Astrocyte of the spinal cord (primary cell): ENCODE measurements at regions not wholly inside any gene's neighbourhood (a gene's known extent, or its start where the extent isn't known, plus 50 kb on each side); places are given as distances from the start of the nearest gene placed in this dataset.

ENCODE experiments used
- DNase-seq: peaks from one replicate; pipeline ENCODE4 v3.0.0; 2011; ENCODE audit warnings: low read depth, low spot score
- H3K4me3 ChIP-seq: 2 replicates; pipeline ENCODE4 v1.5.1; 2011; ENCODE audit warnings: low read depth, mild to moderate bottlenecking, low read length, moderate library complexity
- in situ Hi-C: cut with HindIII; loops from 2 replicates; pipeline ENCODE4 v1.10.0; 2017; ENCODE audit warnings: low sequenced_read_pairs
- TF ChIP-seq, protein P1 (sequence below): IDR thresholded peaks from 2 replicates; pipeline ENCODE4 v1.5.1; 2012; ENCODE audit warnings: low read depth, mild to moderate bottlenecking, low read length, inconsistent platforms

DNA sequence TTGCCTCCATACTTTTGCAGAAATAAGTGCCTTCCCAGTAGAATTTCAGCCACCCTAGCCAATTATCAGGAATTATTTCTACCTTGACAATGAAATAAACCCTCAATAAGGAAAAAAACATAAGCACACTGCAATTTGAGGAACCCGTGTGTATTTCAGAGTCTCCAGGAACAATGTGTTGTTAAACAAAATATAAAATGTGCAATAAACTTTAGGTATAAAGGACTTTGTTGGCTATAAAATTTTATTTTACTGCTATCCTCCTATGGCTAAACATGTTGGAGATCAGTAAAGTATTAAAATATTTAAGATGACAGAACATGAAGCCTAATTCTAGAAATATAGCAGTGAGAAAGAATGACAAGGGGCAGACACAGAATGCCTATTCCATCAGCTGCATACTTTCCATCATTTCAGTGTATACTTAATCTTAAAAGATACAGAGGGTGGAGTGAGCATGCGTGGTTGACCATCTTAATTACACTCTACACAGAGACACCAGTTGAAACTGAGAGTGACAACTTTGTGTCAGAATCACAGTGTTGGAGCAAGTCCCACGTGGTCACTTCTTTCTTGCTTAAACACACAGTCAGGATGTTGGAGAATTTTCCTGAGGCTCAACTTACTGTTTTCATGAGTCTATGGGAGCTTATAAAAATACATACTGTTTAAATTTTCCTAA lies 79.0 kb upstream of the SUCLG2 start:
- DNase-seq, result no peak
- H3K4me3 ChIP-seq, result no peak overlapping the region
- in situ Hi-C loops, result no loop called here
- TF ChIP-seq, protein P1, sequence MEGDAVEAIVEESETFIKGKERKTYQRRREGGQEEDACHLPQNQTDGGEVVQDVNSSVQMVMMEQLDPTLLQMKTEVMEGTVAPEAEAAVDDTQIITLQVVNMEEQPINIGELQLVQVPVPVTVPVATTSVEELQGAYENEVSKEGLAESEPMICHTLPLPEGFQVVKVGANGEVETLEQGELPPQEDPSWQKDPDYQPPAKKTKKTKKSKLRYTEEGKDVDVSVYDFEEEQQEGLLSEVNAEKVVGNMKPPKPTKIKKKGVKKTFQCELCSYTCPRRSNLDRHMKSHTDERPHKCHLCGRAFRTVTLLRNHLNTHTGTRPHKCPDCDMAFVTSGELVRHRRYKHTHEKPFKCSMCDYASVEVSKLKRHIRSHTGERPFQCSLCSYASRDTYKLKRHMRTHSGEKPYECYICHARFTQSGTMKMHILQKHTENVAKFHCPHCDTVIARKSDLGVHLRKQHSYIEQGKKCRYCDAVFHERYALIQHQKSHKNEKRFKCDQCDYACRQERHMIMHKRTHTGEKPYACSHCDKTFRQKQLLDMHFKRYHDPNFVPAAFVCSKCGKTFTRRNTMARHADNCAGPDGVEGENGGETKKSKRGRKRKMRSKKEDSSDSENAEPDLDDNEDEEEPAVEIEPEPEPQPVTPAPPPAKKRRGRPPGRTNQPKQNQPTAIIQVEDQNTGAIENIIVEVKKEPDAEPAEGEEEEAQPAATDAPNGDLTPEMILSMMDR, result no peak

DNA sequence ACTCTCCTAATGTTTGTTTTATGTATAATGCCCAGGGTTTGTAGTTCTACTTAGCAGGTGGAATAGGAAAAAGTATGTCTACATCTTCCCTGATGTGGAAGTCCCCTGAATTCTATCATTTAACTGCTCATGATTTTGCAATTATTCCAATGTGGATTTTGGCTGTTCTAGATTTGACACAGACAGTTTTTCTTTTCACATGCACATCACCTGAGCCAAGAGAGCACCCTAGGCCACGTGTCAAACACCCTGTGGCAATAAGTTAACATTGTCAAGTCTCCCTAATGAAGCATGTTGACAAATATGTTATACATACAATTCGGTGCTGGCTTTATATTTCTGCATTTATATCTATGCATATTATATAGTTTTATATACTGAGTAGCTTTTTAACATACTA lies 70.0 kb upstream of the SUCLG2 start:
- TF ChIP-seq, protein P1, result no peak
- no peak overlapping the region for H3K4me3 ChIP-seq
- in situ Hi-C loops, result no loop called here
- no peak for DNase-seq

DNA sequence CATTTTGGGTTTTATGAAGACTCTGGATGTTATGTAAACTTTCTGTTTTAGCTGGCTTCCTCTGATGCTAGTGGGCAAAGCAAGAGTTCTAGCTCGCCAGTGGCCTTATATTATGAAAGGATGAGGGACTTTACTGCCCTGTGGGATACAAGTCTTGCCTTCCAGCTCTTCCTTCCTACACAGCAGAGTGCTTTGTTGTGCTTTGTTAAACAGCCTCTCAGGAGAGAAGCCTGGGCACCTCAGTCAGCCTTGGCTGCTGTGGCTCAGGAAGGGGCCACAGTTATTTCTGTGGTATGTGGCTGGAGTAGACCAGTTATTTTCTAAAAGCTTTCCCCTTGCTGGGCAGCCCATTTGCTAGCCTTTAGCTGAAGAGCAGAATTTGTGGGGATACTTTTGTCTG lies 69.5 kb upstream of the SUCLG2 start:
- TF ChIP-seq, protein P1, result no peak
- no peak overlapping the region for H3K4me3 ChIP-seq
- DNase-seq, result no peak
- in situ Hi-C loops, result no loop called here

DNA sequence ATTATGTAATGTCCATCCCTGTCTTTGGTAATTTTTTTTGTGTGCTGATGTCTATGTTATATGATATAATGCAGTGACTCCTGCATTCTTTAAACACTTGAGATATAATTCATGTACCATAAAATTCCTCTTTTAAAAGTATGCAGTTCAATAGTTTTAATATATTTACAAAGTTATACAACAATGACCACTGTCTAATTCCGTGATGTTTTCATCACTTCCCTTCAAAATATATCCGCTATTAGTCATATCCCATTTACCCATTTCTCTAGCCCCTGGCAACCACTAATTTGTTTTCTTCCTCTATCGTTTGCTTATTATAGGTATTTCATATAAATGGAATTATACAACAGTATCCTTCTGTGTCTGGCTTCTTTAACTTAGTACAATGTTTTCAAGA lies 64.9 kb upstream of the SUCLG2 start:
- TF ChIP-seq, protein P1, result no peak
- in situ Hi-C loops, result no loop called here
- no peak overlapping the region for H3K4me3 ChIP-seq
- DNase-seq, result peak; percentile 33

DNA sequence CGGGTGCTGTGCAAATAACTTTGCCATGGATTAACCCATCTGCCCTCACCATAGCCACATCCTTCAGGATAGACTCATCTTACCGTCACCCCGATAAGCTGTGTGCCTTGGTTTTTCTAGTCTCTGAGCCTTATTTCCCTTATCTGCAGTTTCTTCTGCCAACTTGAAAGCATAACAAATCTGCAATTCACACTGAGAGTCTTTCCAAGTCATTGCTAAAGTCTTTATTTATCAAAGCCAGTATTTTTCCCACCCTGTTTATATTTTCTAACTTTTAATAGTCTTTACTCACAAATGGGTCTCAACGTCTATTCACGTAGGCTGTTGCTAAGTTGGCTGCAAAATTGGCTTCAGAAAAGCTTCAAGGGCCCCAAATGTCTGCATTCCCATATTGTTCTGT lies 61.6 kb upstream of the SUCLG2 start:
- in situ Hi-C loops, result no loop called here
- H3K4me3 ChIP-seq, result no peak overlapping the region
- no peak for DNase-seq
- TF ChIP-seq, protein P1, result no peak

DNA sequence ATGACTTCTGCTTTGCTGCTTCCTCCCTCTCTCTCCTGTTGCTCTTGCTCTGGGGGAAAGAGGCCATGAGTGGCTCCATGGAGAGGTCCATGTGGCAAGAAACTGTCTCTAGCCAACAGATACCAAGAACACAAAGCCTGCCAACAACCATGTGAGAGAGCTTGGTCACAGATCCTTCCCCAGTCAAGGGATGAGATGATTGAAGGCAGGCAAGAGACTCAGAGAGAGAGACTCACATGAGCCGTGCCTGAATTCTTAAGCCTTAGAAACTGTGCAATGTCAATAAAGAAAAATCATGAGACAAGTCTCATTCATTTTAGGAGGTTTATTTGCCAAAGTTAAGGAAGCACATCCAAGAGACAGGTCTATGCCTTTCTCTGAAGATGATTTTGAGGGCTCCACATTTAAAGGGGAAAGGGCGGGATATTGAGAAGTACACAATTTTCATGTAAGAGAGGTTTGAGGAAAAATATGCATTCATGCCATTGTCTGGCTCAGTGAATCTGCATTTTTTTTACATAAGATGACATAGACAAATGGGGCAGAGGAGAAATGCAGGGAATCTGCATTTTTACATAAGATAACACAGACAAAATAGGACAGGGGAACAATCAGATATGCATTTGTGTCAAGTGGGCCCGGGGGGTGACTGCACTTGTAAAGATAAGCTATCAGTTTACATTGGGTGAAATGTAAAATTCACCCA lies 59.5 kb upstream of the SUCLG2 start:
- TF ChIP-seq, protein P1, result no peak
- no peak for DNase-seq
- no peak overlapping the region for H3K4me3 ChIP-seq
- in situ Hi-C loops, result no loop called here
